ENCODE measurements at regions not wholly inside any gene's neighbourhood (a gene's known extent, or its start where the extent isn't known, plus 50 kb on each side); places are given as distances from the start of the nearest gene placed in this dataset.

DNA sequence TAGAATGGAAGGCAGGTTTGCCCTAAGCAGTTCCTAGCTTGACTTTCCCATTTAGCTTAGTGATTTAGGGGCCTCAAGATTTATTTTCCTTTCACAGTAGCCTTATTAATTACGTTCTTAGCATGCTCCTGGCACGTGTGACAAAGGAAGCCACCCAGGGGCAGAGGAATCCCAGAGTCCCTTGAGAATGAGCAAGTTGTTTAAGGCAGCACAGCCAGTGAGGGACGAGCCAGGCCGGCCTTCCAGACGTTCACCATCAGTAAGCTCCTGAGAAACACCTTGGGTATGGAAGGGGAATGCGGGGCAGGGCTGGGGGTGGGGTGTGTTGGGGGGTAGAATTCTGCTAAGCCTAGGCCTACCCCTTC lies 76.3 kb downstream of the SOWAHC start:
- TF ChIP-seq FOXA1 (IDR thresholded peaks at IDR 0.05) = no peak
- no peak for TF ChIP-seq SP1 (IDR thresholded peaks at IDR 0.05)
- no peak for TF ChIP-seq SUZ12 (IDR thresholded peaks at IDR 0.05)
- TF ChIP-seq PKNOX1 (IDR thresholded peaks at IDR 0.05) = no peak
- TF ChIP-seq ZNF384 (IDR thresholded peaks at IDR 0.05) = no peak
- TF ChIP-seq CTBP1 (IDR thresholded peaks at IDR 0.05; ENCODE audit: borderline replicate concordance) = no peak
